Umbilical cord (tissue), 1 donor: ENCODE measurements at regions not wholly inside any gene's neighbourhood (a gene's known extent, or its start where the extent isn't known, plus 50 kb on each side); places are given as distances from the start of the nearest gene placed in this dataset.
"Not testable (repeated sequence)": the region's sequence is repeated elsewhere in the genome, so short reads cannot be mapped to it uniquely, and the experiment has no call there.

ENCODE experiments used
- DNase-seq: peaks from one replicate; pipeline ENCODE4 v3.0.0-alpha.2; 2015; ENCODE audit warnings: low spot score

GRCh38 chr3:152621006-152621868, 213.7 kb upstream of the P2RY1 start:
- peak; percentile 76 for DNase-seq

GRCh38 chr3:152621967-152622810, 212.7 kb upstream of the P2RY1 start:
- DNase-seq: no peak

GRCh38 chr3:152622811-152623167, 212.1 kb upstream of the P2RY1 start:
- no peak for DNase-seq

GRCh38 chr3:152623286-152623911, 211.5 kb upstream of the P2RY1 start:
- DNase-seq: peak; percentile 59

GRCh38 chr3:152626226-152626625, 208.7 kb upstream of the P2RY1 start:
- no peak for DNase-seq

GRCh38 chr3:152628496-152628895, 206.4 kb upstream of the P2RY1 start:
- DNase-seq: no peak

GRCh38 chr3:152629363-152630122, 205.4 kb upstream of the P2RY1 start:
- DNase-seq: no peak

- peak; percentile 81 for DNase-seq
Observed at GRCh38 chr3:152635389-152635788, 199.5 kb upstream of the P2RY1 start.

GRCh38 chr3:152636651-152637050, 198.3 kb upstream of the P2RY1 start:
- no peak for DNase-seq

- DNase-seq: no peak
Observed at GRCh38 chr3:152638214-152638613, 196.7 kb upstream of the P2RY1 start.

GRCh38 chr3:152638707-152639450, 196.1 kb upstream of the P2RY1 start:
- peak; percentile 90 for DNase-seq

- DNase-seq: no peak
Observed at GRCh38 chr3:152641198-152641597, 193.7 kb upstream of the P2RY1 start.

- no peak for DNase-seq
Observed at GRCh38 chr3:152642658-152643057, 192.3 kb upstream of the P2RY1 start.

GRCh38 chr3:152644478-152644877, 190.5 kb upstream of the P2RY1 start:
- no peak for DNase-seq

- DNase-seq: no peak
Observed at GRCh38 chr3:152646004-152646403, 188.9 kb upstream of the P2RY1 start.

GRCh38 chr3:152650177-152650576, 184.8 kb upstream of the P2RY1 start:
- DNase-seq: no peak

GRCh38 chr3:152650923-152651322, 184.0 kb upstream of the P2RY1 start:
- DNase-seq: not testable (repeated sequence)

GRCh38 chr3:152656214-152656971, 178.5 kb upstream of the P2RY1 start:
- DNase-seq: peak; percentile 57

GRCh38 chr3:152656972-152657355, 178.0 kb upstream of the P2RY1 start:
- DNase-seq: no peak
